ENCODE measurements at regions not wholly inside any gene's neighbourhood (a gene's known extent, or its start where the extent isn't known, plus 50 kb on each side); places are given as distances from the start of the nearest gene placed in this dataset.

GRCh38 chr14:105665247-105665950, 139.0 kb downstream of the TMEM121 start:
- no peak for TF ChIP-seq ZNF274 (IDR thresholded peaks at IDR 0.05; ENCODE audit: low read depth, low read length)
- no peak for TF ChIP-seq YY1 (IDR thresholded peaks at IDR 0.05; ENCODE audit: insufficient read depth, insufficient read length)

Measured in NT2/D1 (cell line).